GM18520 (cell line): ENCODE measurements at regions not wholly inside any gene's neighbourhood (a gene's known extent, or its start where the extent isn't known, plus 50 kb on each side); places are given as distances from the start of the nearest gene placed in this dataset.
"Not testable (repeated sequence)": the region's sequence is repeated elsewhere in the genome, so short reads cannot be mapped to it uniquely, and the experiment has no call there.

ENCODE experiments used
- ATAC-seq: cut with Tn5 transposase; IDR thresholded peaks from one replicate; pipeline ENCODE4 v1.9.1; 2021; ENCODE audit not compliant: unreplicated experiment

DNA sequence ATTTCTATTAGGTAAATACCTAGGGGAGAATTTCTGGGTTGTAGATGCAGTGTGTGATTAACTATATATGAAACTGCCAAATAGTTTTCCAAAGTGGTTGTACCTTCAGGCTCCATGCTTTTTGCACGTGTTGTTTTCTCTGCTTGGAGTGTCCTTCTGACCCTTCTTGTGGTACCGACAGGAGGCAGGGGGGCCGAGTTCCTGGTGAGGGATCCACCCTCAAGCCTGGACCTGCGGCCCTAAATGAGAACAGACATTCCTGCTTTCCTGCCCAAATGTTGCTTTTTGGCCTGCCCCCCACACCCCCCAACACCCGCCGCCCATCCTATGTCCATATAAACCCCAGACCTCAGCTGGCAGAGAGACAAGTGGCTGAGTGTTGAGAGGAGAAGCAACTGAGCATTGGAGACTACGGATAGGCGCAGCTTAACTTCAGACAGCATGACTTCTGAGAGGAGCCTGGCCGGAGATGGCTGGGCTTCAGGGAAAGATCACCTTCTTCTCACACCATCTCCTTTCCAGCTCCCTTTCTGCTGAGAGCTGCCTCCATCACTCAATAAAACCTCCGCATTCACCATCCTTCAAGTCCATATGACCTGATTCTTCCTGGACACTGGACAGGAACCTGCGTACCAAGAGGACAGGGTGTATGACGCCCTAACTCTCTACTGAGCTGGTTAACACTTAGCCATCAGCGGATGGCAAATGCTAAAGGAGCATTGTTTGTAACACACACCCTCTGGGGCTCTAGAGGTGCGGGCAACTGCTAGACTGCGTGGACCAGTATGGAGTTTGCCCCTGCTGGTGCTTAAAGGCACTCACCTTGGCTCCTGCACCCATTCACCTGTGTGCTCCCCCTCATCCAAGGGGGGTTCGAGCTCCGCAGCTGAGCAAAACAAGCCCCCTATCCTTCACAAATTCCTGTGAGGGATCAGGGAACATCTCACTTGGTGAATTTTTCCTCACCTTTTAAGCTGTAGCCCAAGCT, 194.7 kb upstream of the FBXO33 start:
- ATAC-seq, result no peak

DNA sequence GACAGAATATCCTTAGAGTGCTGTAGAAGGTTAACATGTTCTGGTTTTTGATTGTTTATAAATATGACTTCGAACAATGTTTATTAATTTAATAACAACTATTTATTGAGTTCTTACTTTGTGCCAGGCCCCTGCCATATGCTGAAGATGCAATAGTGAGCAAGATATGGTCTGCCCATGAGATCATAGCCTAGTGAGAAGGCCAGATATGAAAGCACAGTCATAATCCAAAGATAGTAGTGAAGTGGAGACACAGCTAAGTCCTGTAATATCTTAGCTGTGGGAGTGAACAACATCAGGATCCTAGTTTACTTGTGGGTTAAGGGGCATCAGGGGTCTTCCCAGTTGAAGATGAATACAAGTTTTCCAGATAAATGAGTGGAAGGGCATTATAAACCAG, 189.4 kb upstream of the FBXO33 start:
- no peak for ATAC-seq

DNA sequence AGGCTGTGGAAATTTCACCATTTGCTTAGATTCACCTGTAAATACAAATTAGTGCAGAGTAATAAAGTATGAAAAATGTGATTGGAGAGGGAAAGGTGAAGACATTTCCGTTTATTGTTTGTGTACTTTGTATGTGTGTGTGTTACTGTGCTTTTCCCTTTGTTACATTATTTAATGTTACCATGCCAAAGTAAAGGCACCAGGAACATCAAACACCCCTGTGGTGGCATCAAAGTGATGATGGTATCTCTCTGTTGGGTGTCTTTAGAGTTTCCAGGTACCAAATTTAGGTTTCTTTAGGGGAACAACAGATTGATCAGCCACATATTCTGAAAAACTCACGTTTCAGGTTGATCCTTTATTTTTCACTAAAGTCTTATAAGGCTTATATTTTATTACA, 189.0 kb upstream of the FBXO33 start:
- ATAC-seq, result no peak

DNA sequence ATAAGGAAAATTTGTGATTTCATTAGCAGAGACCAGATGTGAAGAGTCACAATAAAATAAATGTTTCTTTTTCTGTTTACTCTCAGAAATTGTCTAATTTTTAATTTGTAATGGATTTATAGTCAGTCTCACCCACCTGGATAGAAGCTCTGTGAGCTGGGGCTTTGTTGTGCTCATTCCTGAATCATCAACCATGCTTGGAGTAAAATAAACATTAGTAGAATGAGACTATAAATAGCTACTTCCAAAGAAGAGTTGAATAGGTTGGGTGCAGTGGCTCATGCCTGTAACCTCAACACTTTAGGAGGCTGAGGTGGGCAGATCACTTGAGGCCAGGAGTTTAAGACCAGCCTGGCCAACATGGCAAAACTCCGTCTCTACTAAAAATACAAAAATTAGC, 185.3 kb upstream of the FBXO33 start:
- ATAC-seq, result no peak

DNA sequence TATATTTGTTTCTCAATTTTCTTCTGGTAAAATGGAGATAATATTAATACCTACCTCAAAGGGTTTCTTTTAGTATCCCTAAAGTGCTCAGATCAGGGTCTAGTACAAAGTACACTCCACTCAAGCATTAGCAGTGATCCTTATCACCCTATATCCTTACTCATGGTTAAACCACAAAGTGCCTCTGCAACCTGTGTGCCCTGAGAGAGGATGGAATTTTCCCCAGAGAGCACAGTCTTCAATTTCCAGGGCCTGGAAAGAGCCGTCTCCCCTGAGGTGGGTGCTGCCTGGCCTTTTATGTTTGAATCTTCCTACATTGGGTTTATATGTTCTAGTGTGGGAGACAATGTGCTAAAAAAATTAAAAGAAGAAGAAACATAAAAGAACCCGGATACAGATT, 183.1 kb upstream of the FBXO33 start:
- ATAC-seq, result no peak

DNA sequence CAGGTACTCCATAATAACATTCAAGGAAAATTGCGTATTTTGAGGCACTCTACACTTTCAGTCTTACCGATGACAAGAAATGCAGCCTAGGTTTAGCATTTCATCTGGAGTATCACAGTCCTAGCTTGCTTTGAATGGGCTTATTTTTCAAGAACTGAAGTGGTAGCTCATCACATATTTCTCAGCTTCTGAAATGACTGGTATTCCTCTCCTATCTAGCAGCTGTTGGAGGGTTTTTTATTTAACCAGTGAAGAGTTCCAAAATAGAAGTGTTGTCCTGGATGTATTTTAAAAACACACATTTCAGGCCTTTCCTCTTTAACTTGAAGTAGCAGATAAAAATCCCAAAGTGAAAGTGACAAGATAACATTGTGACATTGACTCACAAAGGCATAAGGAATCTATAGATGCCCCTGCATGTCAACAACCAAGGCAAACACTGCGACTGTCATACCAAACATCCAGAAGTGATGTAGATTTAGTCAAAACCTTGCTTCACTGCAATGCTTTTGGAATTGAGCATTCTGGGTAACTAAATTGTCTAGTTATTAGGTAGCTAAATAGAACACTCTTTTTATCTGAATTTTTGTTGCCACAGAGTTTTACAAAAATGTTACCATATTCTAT, 182.2 kb upstream of the FBXO33 start:
- no peak for ATAC-seq

DNA sequence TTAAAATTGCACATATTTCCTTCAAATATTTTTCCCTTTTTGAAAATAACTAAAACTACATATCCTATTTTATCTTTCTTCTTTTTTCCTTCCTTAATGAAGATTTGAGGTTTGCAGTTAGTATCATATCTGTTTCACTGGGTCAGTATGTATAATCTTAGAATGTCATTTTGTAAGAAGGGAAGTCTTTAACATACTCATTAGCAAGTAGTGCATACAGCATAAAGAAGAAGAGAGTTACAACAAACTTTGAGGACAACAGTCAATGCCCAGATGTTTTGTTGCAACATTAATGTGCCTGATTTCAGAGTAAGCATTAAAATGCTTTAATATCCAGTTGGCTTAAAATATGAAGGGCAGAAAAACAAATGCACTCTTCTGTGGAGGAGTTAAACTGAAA, 176.9 kb upstream of the FBXO33 start:
- no peak for ATAC-seq

DNA sequence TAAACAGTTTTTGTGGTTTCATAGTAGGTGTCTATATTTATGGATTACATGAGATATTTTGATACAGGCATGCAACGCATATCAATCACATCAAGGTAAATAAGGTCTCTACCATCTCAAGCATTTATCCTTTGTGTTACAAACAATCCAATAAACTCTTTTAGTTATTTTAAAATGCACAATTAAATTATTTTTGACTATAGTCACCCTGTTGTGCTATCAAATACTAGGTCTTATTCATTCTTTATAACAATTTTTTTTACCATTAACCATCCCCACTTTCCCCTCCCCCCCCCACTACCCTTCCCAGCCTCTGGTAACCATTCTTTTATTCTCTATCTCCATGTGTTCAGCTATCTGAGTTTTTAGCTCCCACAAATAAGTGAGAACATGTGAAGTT, 175.7 kb upstream of the FBXO33 start:
- ATAC-seq, result no peak

DNA sequence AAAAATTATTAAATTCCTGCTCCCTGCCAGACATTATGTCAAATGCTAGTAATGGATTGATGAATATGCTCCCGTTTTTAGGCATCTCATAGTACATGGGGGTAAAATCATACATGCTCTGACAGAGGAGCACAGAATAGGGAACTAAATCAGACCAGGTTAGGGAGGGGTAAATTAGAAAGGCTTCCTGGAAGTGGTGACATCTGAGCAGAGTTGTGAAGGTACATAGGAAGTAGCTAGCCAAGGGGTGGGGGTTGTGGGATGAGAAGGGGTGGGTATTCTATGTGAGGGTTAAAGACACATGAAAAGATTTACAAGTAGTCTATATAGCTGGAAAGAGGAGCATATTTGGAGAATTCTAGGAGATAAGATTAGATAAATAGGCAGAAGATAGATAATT, 171.7 kb upstream of the FBXO33 start:
- ATAC-seq, result no peak

DNA sequence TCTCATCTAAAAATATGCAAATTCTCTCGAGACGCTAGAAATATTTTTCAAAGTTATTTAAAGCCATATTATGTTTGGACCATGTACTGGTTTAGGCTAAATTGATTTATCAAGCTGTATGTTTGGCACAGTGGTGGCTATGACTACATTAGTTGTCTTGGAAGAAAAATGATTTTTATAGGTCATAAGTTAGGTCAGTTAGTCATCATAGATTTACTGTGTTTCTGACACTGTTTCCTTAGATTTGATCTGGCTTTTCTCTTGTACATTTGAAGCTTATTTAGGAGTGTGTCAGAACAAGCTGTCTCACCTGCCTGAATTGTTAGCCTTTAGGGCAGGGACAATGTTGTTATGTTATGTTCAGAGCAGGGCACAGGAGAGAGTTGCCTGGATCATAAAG, 161.1 kb upstream of the FBXO33 start:
- ATAC-seq, result no peak

DNA sequence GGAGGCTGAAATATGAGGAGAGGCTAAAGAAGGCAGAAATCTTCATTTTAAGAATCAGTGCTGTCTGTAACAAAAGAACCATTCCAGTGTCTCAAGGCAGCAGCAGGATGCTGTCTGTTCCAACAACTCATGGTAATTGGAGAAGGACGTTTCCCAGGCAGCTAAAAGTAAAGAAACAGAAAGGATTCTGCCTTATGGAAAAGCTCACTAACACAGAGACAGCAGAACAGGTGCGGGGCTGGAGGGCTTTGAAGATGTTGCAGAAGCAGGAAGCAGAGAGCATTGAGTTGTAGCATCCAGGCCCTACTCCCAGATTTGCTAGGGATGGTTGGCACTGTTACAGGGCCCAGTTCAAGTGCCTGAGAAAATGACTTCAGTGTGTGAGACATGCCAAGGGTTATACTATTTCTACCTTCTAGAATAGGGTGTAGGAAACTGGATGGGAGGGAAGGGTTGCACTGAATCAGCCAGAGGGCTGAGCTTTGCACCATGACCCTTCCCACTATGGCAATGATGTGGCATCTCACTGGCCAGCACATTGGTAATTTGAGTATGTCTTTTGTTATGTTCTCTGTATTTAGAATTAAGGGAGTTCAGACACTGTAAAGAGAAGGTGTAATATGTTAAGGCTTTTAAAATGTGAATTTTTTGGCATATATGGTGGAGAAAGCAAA, 160.0 kb upstream of the FBXO33 start:
- ATAC-seq, result no peak

DNA sequence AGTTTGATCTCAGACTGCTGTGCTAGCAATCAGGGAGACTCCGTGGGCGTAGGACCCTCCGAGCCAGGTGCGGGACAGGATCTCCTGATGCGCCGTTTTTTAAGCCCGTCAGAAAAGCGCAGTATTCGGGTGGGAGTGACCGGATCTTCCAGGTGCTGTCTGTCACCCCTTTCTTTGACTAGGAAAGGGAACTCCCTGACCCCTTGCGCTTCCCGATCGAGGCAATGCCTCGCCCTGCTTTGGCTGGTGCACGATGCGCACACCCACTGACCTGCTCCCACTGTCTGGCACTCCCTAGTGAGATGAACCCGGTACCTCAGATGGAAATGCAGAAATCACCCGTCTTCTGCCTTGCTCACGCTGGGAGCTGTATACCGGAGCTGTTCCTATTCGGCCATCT, 157.6 kb upstream of the FBXO33 start:
- ATAC-seq, result not testable (repeated sequence)

DNA sequence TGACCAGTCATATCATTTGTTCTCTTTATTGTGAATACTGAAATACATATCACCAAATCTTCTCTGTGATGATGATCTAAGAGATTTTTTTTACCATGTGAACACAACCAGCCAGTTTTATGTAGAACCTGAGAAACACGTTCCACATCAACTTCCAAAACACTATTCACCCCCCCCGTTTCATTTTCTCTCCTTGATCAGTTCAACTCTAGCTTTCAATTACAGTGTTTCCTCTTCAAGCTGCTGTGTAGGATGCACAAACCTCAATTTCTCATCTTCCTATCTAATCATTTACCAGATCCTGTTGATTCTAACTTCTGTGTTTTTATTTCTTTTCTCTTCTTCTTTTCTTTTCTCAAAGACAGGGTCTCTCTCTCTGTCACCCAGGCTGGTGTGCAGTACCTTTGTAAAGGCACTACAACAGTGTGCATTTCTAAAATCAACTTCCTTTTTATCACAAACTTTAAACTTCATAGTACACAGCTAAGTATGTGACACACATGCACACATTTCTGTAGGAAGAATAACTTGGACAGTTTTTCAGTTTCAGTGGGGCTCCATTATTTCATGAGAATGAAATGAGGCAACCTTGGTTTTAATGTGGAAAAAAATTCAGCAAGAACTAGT, 149.9 kb upstream of the FBXO33 start:
- no peak for ATAC-seq

DNA sequence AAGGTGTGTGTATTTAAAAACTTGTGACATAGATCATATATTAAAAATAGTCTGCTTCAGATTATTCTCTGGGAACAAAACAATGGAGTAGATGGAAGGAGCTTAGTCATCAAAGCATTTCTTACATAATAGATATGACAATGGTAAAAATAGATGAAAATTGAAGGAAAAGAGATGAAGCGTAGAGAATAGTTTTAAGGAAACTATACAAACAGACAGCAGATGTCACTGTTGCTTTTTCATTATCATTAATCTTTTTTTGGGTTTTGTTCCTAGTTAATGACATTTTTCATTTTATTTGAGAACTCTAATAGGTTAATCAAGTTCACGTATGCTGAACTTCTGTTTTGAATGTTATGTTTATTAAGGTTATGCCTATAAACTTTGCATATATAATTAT, 149.2 kb upstream of the FBXO33 start:
- ATAC-seq, result no peak

DNA sequence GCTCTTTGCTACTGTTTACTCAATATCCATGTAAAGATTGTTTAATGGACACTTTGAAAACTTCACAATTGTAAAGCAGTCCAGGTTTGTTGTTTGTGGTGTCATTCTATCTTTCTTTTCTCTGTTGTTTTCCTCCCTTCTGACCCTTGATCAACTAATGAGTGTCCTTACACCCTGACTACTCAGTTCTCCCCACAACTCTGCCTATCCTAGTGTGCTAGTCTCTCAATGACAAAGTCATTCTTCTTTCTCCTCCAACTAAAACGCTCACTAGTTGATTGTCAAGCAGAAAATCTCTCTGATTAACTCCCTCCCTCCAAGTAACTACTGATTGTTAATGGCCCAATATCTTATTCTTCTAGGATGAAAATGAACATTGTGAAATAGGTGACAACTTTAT, 148.5 kb upstream of the FBXO33 start:
- no peak for ATAC-seq

DNA sequence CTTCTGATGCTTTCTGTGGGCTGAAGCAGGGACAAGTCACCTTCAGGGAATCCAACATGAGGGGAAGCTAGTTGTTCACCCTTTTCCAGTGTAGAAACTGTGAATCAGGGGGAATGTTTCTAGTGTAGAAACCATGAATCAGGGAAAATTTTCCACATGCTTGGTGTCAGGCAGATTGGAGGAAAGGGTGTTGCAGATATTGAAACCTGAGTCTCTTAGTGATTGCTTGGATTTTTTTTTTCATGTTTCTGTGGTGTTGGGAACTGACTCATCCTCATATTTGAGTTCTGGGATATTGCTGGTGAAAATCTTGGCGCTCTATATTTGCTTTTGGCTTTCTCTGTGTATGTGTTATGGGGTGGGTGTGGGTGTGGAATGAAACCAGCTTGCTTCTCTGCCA, 144.5 kb upstream of the FBXO33 start:
- no peak for ATAC-seq

DNA sequence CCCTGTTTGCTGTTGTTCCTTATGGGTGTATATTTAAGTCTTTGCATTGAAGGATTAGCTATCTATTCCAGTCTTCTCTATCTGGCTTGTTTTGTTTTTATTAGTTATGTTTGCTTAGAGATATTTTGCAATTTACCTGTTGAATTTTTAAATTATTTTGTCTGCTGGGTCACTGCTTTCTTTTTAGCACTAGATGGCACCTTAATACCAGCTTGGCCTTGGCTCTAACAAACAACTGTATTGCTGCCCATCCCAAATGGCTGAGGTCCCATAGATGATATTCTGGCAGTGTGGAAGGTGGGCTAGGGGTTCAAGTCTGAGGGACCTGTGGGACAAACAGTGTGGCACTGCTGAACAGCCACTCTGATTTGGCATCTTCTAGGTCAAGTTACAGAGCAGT, 144.0 kb upstream of the FBXO33 start:
- no peak for ATAC-seq

DNA sequence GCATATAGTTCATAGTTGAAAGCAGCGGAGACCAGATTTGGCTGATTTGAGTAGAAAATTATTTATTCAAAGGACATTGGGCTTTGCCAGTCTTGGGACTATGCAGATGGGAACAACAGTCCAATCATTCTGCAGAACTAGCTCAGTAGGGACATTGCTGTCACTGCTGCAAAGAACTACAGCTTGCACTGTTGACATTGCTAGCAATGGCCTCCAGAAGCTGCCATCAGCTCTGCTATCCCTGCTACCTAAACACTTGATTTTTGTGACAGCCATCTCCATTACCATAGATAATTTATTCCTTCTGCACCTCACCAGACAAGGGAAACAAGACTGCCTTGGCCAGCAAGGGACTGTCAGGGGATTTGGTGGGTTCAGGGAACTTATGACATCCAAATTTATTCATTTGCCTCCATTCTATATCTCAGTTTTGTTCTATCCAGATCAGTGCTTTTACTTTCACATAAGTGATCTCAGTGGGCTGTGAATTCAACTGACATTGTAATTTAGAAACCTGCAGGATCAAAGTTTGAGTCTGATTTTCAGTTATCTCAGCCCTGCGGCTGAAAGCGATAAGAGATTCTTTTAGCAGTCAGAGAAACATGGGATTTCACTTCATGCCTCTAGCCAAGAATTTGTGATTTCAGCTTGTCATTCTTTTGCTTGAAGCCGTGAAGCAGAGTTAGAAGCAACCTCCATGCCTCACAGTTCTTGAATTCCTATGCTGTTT, 136.7 kb upstream of the FBXO33 start:
- ATAC-seq, result peak; percentile 56

DNA sequence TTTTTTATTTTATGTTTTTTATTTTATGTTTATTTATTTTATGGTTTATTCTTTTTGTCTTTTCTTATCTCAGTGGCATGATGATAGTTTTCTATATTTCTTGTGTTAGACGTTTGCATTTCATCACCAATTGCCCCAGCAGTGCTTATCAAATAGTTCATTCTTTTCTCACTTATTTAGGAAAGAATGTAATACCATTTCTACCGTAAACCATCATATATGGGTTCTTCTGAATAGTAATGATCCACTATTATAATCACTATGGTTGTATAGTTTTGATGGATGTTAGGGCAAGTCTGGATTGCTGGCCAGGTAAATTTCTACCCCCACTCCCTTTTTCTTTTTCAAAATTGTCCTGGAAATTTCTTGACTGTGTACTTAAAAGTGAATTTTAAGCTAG, 134.6 kb upstream of the FBXO33 start:
- ATAC-seq, result no peak

DNA sequence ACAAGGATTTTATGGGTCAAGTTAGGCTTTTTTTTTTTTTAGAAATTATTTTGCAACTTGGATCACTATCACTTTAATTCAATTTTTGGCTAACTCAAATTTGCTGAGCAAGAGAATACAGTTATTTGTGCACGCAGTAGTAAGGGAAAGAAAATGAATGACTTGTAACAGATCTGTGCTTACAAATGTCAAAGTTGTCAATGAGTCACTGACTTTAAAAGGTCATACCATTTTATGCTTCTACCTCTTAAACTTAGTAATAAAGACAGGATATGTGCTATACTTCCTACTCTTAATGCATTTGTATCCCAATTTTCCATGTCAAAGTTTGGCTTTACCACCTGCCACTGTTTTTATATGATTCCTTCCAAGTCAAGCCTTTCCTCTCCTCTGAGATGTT, 131.1 kb upstream of the FBXO33 start:
- no peak for ATAC-seq

DNA sequence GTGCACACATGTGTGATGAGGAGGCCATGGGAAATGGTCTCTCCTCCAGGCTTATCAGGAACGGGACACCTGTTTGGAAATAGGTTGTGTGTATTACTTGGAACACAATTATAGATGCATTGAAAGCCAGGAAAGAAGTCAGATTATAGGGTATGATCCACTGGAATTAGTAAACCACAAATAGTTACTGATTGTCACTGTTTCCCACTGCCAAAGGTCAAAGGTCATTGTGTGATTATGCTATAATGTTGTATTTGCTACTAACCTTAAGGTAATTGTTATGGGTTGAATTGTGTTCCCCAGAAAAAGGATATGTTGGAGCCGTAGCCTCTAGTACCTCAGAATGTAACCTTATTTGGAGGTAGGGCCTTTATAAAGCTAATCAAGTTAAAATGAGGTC, 129.9 kb upstream of the FBXO33 start:
- no peak for ATAC-seq
